ENCODE measurements at regions not wholly inside any gene's neighbourhood (a gene's known extent, or its start where the extent isn't known, plus 50 kb on each side); places are given as distances from the start of the nearest gene placed in this dataset.

DNA sequence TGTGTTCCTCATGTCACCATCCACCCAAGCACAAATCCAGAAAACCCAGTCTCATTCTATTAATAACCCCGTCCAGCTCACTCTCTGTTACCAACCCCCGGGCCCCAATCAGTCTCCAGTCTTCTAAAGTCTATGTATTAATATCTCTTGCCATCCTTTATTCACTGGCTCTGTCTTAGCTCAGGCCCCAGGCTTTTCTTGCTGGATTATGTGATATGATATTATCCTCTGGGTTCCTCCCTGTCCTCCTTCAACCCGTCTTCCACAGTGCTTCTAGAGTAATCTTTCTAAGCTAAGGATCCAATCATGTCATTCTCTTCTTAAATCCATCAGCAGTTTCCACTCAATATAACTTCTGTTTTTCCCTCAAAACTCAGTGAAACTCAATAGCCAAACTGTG, 240.5 kb upstream of the OSR1 start:
- H3K4me2 ChIP-seq (ENCODE audit: insufficient read depth, insufficient read length, low read length) = no peak overlapping the region
- H3K27ac ChIP-seq (ENCODE audit: insufficient read length, low read depth, low read length) = no peak overlapping the region
- no peak overlapping the region for H4K5ac ChIP-seq (ENCODE audit: insufficient read length, low read depth, low read length)
- Mint-ChIP-seq H3K36me3 (ENCODE audit: insufficient read depth in 1 of 3, low read depth in 3 of 3) (no peaks in the 10 kb centered on the region; a peak in 1 of 7 replicates), H3K27ac (no peak overlapping the region; a peak in 1 of 7 replicates), H3K4me1 (no peaks in the 10 kb centered on the region), H3K4me3 (no peak overlapping the region), H3K9me3 (peaks cover 0 to 3% of the 10 kb centered on the region in 2 experiments; a peak in 1 of 5 replicates), H3K27me3 (ENCODE audit: low read depth) (peaks cover 7% of the 10 kb centered on the region)
- no peaks in the 10 kb centered on the region for H4K20me1 ChIP-seq (ENCODE audit: control insufficient read depth, insufficient read depth, insufficient read length)
- H3K9ac ChIP-seq (ENCODE audit: extremely low read depth, insufficient read length, low read length) = no peak overlapping the region
- H3K4me1 ChIP-seq (ENCODE audit: insufficient read depth, low read length) = no peaks in the 10 kb centered on the region
- no peak overlapping the region for H2BK20ac ChIP-seq (ENCODE audit: low read depth, low read length, poor library complexity, severe bottlenecking)
- H2BK12ac ChIP-seq (ENCODE audit: insufficient read length, low read depth, low read length) = no peak overlapping the region
- no peak overlapping the region for H4K91ac ChIP-seq (ENCODE audit: insufficient read length, low read depth, low read length)
- no peaks in the 10 kb centered on the region for H3K79me1 ChIP-seq (ENCODE audit: insufficient read depth, low read depth, low read length, poor library complexity, severe bottlenecking)
- H2AFZ ChIP-seq (ENCODE audit: low read length) = no peak overlapping the region
- H3K9me3 ChIP-seq (ENCODE audit: control insufficient read depth, low read depth, low read length) = no peaks in the 10 kb centered on the region
- H3K23ac ChIP-seq (ENCODE audit: insufficient read length, low read depth, low read length) = no peak overlapping the region
- H2BK5ac ChIP-seq (ENCODE audit: insufficient read length, low read length) = no peak overlapping the region
- no peak overlapping the region for H3K18ac ChIP-seq (ENCODE audit: insufficient read length, low read depth, low read length)
- H3K56ac ChIP-seq (ENCODE audit: insufficient read length, low read depth, low read length) = no peak overlapping the region
- no peak overlapping the region for H3T11ph ChIP-seq (ENCODE audit: low read length)
- no CpG with 5 or more reads among the region's 3 CpGs for WGBS (ENCODE audit: extremely low coverage, insufficient read length, low lambda C conversion rate)
- H2AK5ac ChIP-seq (ENCODE audit: insufficient read length, low read length) = no peak overlapping the region
- no peak overlapping the region for H3K14ac ChIP-seq (ENCODE audit: insufficient read depth, low read length)
- H3K23me2 ChIP-seq (ENCODE audit: insufficient read length, low read depth, low read length, poor library complexity, severe bottlenecking) = no peaks in the 10 kb centered on the region
- H4K8ac ChIP-seq (replicated peaks; ENCODE audit: insufficient read length, low read depth, low read length) = no peak overlapping the region
- H3K79me2 ChIP-seq (ENCODE audit: insufficient read depth, low read length) = no peaks in the 10 kb centered on the region
- H3K4ac ChIP-seq (ENCODE audit: low read depth, low read length) = no peak overlapping the region
- H2BK15ac ChIP-seq (ENCODE audit: low read depth, low read length) = no peak overlapping the region
- TF ChIP-seq, protein P1, sequence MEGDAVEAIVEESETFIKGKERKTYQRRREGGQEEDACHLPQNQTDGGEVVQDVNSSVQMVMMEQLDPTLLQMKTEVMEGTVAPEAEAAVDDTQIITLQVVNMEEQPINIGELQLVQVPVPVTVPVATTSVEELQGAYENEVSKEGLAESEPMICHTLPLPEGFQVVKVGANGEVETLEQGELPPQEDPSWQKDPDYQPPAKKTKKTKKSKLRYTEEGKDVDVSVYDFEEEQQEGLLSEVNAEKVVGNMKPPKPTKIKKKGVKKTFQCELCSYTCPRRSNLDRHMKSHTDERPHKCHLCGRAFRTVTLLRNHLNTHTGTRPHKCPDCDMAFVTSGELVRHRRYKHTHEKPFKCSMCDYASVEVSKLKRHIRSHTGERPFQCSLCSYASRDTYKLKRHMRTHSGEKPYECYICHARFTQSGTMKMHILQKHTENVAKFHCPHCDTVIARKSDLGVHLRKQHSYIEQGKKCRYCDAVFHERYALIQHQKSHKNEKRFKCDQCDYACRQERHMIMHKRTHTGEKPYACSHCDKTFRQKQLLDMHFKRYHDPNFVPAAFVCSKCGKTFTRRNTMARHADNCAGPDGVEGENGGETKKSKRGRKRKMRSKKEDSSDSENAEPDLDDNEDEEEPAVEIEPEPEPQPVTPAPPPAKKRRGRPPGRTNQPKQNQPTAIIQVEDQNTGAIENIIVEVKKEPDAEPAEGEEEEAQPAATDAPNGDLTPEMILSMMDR (conservative IDR thresholded peaks at IDR 0.05) = no peak
- no peak for DNase-seq
- no peaks in the 10 kb centered on the region for H3K27me3 ChIP-seq (ENCODE audit: insufficient read depth, low read length)
- no peak overlapping the region for H2BK120ac ChIP-seq (ENCODE audit: low read depth, low read length, poor library complexity, severe bottlenecking)

All from H9 (cell line).